Mammary epithelial cell (primary cell): ENCODE measurements at regions not wholly inside any gene's neighbourhood (a gene's known extent, or its start where the extent isn't known, plus 50 kb on each side); places are given as distances from the start of the nearest gene placed in this dataset.

Experiments used
- CTCF ChIP-seq, 2 donors: IDR thresholded peaks in 1 of 2; conservative IDR thresholded peaks in 1 of 2; 2 replicates each; pipeline ENCODE4 v1.5.1; 2011 to 2012; ENCODE audit warnings: inconsistent platforms in 2 of 2, low read length in 2 of 2, mild to moderate bottlenecking in 2 of 2, control low read depth in 1 of 2, low read depth in 1 of 2; ENCODE audit not compliant: insufficient read depth in 1 of 2; ENCODE audit errors: extremely low read depth in 1 of 2
- EZH2 ChIP-seq: IDR thresholded peaks from 2 replicates; pipeline ENCODE4 v1.6.1; 2012; ENCODE audit warnings: low read length, inconsistent platforms, borderline replicate concordance

- no peak for TF ChIP-seq EZH2
- no peak for TF ChIP-seq CTCF (conservative IDR thresholded peaks at IDR 0.05 in 1 of 2, IDR thresholded peaks at IDR 0.05 in 1 of 2; ENCODE audit: extremely low read depth in 1 of 2, insufficient read depth in 1 of 2, low read depth in 1 of 2, low read length in 2 of 2)
Measured at GRCh38 chr7:109158246-109158645, 588.6 kb downstream of the DNAJB9 start.
